ENCODE measurements at regions not wholly inside any gene's neighbourhood (a gene's known extent, or its start where the extent isn't known, plus 50 kb on each side); places are given as distances from the start of the nearest gene placed in this dataset.
"Not testable (repeated sequence)": the region's sequence is repeated elsewhere in the genome, so short reads cannot be mapped to it uniquely, and the experiment has no call there.

- no peak for DNase-seq
Observed at GRCh38 chr1:193929374-193930033, 743.1 kb upstream of the B3GALT2 start.

DNA sequence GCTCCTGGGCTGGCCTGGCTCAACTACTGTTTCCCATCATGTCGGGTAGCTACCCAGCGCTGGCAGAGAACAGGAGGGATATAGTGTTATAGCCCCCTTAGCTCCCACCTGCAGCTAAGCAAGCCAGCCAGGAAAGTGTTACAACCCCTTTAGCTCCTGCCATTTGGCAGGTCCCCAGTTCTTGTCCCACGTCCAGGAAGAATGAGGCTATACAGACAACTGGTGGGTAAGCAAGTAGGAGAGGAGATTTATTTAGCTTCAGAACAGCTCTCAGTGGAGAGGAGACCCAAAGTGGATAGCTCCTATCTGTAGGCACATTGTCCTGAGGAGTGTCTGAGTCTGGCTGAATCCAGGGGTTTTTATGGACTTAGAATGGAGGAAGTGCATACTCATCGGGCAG, 741.1 kb upstream of the B3GALT2 start:
- no peak for DNase-seq

DNA sequence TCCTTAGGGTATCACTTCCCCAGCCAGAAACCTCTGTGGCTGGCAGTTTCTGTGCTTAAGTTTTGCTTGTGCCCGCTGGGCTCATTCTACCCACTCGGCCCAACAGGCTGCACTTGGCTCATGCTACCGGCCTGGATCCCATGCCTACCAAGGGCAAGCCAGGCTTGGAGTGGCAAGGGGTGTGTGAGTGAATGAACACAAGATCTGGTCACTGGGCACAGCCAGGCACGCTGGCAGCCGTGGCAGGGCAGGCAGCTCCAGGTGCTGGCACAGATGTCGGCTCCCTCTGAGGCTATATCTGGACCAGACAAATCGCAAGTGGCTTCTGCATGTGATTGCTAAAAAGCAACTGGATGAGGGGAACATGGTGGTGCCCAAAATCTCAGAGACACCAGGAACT, 740.5 kb upstream of the B3GALT2 start:
- DNase-seq, result no peak

GRCh38 chr1:193919827-193920226, 733.4 kb upstream of the B3GALT2 start:
- DNase-seq, result no peak

- no peak for DNase-seq
Observed at GRCh38 chr1:193916452-193916851, 730.0 kb upstream of the B3GALT2 start.

GRCh38 chr1:193914871-193915270, 728.5 kb upstream of the B3GALT2 start:
- no peak for DNase-seq

DNA sequence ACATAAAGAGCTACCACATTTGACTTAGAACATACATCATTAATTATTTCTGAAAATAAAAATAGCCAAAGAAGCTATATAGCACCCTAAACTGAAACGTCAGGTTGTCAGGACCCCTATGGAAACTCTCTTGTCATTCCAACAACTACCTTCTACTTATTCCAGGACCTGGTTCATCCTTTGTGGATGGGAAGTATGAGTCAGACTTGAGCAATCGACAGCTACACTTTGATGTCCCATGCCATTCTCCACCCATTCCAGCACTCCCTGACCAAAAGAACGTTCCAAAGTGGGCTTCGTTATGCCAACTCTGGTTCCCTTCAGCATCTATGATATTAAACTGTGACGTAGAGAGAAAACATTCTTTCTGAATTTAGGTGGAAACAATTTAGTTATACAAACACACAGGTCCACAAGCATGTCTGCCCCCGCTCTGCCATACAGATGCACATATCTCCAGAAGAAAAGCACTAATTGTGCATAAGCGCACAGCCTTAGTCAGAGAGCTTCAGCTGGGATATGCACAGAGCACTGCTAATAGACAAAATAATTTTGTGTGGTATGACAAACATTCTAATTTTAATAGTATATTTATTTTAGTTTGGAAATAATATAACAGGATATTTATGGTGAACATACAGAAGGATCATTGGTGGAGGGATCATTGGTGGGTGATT, 723.1 kb upstream of the B3GALT2 start:
- no peak for DNase-seq

DNA sequence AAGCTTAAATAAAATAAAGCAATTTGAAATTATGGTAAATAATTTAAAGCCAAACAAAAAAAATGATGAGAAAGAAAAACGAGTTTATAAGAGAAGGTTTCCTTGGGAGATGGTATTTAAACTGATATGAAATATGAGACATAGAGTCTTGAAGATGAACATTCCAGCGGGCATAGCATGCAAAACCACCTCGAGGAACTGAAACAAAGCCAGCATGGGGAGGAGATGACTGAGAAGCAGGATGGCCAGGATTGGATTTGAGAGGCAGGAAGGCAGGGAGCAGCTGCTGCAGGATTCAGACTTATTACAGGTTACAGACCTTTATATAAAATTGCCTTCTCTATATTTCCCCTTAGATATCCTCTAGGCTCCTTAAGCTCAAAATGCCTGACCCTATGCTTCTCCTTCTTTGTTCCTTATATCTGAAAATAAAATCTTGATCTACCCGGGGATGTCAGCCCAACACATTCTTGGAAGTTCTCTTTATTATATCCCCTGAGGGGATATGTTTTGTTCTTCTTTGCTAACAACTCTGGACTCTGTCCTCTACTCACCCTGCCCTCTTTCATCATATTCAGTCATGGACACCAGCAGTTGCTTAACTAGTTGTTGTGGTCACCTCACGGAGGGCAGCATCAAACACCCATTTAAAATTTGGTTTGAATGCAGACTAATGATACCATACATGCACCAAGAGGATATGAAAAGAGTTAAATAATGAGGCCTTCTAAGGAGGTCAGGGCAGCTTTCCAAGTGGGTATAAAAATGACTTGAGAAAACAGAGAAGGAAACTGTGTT, 719.1 kb upstream of the B3GALT2 start:
- DNase-seq, result no peak

DNA sequence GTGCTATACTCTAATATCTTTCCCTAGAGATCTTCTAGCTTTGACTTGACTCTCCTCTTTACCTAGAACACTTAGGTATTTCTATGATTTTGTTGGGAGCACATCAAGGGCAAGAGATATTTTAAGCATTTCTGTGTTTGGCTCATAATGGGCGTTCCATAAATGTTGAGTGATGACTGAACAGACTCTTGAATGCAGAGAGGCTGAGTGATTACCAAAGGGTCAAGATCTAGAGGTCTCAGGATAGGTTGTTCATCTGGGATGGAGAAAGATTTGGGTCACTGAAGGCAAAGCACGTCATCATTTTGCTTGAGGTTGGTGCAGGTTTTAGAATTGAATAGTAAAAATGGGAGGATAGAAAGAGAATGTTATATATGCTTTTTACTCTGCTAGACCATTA, 705.4 kb upstream of the B3GALT2 start:
- DNase-seq, result no peak

- DNase-seq, result no peak
Observed at GRCh38 chr1:193890935-193891334, 704.5 kb upstream of the B3GALT2 start.

DNA sequence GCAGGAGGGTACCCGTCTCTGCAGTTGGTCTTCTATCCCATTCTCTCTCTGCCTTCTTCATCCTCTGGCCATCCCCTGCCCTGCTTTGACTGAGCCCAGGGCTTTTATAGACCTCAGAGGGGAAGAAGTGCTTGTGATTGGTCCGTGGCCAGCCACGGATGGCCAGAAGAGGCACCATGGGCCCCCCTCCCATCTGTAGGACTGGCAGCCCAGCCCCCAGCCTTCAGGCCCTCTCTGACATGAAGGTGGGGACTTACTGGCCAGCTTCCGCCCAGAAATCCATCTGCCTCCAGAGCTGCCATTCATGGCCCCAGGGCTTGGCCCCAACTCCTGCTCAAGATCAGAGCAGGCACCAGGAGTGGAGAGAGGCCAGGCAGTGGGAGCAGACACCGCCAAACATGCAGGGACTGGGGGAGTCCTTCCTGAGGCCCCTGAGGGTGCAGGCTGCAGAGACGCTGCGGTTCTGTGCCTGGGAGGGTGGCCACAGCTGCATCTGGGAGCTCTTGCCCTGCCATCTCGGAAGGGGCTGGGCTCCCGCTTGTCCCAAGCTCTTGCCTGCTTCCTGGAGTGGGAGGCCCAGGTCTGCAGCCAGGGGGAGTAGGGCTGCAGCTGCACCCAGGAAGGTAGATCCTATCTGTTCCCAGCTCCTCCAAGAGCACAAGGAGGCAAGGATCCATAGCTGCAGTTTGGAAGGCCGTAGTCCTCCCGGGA, 698.6 kb upstream of the B3GALT2 start:
- no peak for DNase-seq

DNA sequence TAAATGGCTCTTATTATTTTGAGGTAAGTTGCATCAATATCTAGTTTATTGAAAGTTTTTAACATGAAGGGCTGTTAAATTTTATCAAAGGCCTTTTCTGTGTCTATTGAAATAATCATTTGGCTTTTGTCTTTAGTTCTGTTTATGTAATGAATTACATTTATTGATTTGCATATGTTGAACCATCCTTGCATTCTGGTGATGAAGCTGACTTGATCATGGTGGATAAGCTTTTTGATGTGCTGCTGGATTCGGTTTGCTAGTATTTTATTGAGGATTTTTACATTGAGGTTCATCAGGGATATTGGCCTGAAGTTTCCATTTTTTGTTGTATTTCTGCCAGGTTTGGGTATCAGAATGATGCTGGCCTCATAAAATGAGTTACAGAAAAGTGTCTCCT, 691.5 kb upstream of the B3GALT2 start:
- not testable (repeated sequence) for DNase-seq

- no peak for DNase-seq
Observed at GRCh38 chr1:193868425-193868824, 682.0 kb upstream of the B3GALT2 start.

DNA sequence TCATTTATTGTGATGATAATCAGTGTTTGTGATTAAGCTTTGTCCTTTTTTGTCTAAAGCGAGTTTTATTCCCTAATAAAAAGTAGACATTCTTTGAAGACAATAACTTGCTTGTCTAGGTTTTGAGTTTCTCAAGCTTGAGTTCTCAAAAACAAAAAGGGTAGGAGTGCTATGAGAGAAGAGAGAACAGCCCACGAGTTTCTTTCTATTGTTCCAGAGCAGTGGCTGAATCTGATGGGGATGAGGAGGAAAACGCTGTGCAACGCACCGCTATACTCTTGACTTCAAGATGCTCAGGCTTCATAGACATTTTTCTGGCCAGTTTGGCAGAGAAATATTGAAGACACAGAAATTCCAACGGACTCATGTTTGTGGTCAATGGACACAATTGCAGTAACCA, 669.8 kb upstream of the B3GALT2 start:
- no peak for DNase-seq

DNA sequence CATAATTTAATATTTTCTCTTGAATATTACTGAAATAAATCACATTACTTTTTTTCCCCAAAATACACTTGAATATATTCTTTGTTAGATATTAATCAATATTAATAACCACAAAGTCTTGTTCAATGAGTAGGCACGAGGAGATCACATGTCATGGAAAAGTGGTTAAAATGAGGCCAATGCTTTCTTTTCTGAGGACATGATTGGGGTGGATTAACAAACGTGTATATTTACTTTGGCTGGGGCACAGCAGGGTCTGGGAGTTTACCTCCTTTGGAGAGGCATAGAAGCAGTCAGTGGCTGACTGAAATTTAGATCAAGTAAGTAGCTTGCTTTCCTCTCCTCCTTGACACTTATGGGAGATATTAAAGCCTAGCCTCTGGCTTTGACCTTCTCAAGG, 664.3 kb upstream of the B3GALT2 start:
- no peak for DNase-seq

DNA sequence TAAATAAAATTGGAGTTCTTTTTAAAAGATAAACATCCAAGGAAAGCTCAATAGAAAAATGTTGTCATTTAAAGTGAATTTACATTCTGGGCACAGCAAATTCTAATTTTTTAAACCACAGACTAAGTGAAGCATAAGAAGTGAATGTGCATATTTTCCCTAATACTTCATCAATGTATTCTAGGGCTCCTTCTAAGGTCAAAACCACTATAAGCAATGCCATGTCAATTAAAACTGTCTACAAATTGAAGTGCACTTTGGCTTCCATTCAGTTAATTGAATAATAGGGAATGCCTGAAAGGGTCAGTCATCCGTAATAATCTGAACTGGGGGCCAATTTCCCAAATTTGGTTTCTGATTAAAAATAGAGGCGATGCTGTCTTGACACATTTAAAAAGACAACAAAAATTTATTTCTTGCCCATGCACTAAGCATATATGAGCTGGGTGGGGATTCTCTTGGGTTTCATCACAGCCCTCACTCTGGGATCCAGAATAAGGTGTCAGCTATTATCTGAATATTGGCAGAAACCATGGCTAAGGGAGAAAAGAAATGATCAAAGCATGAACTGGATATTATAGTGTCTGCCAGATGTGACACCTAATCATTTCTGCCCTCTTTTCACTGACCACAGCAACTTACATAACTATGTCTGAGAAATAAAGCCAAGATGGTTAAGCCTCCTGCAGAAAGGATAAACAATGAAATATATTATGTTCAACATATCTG, 660.6 kb upstream of the B3GALT2 start:
- DNase-seq, result no peak

DNA sequence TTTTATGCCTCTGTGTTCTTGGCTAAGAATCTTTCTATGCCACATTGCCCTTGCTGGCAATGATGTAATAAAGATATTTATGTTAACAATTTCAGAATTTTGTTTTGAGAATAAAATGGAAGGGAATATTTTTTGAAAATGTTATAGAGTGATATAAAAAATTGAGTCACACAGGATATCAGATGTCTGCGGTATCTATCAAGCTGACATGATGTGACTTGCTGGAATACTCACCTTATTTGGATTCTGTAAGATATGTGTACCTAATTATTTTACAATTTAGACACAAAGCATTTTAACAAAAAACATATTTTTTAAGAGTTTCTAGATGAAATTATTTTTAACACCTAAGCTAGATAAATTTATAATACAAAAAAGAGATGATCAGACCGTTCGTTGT, 660.0 kb upstream of the B3GALT2 start:
- DNase-seq, result no peak

- DNase-seq, result no peak
Observed at GRCh38 chr1:193841857-193842256, 655.4 kb upstream of the B3GALT2 start.

- no peak for DNase-seq
Observed at GRCh38 chr1:193831465-193831864, 645.1 kb upstream of the B3GALT2 start.

GRCh38 chr1:193827516-193827915, 641.1 kb upstream of the B3GALT2 start:
- DNase-seq, result no peak

- DNase-seq, result no peak
Observed at GRCh38 chr1:193819376-193819775, 633.0 kb upstream of the B3GALT2 start.

DNA sequence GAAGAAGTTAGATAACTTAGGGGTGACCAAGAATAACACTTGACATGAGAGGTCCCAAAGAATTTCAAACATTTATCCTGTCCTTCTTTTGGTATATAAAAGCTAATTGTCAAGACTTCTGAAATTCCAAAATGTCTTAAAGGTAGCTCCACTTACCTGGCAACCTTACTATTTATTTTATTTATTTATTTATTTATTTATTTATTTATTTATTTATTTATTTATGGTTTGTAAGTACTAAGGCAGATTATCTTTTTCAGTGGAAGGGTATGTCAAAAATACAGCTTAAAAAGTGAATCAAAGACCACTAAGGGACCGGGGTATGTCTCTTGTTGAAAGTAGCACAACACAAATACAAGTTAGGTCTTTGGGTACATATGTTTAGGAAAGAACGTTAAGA, 620.8 kb upstream of the B3GALT2 start:
- DNase-seq, result no peak
